Epithelial cell of proximal tubule (primary cell): ENCODE measurements at regions not wholly inside any gene's neighbourhood (a gene's known extent, or its start where the extent isn't known, plus 50 kb on each side); places are given as distances from the start of the nearest gene placed in this dataset.

ENCODE experiments used
- DNase-seq: peaks from one replicate; pipeline ENCODE4 v3.0.0-alpha.2; 2011; ENCODE audit warnings: low read depth
- H3K4me3 ChIP-seq: 2 replicates; pipeline ENCODE4 v1.5.1; 2011; ENCODE audit warnings: low read depth, mild to moderate bottlenecking, low read length
- TF ChIP-seq, protein P1 (sequence below): conservative IDR thresholded peaks from 2 replicates; pipeline ENCODE4 v1.5.1; 2012; ENCODE audit warnings: low read depth, mild to moderate bottlenecking, low read length

DNA sequence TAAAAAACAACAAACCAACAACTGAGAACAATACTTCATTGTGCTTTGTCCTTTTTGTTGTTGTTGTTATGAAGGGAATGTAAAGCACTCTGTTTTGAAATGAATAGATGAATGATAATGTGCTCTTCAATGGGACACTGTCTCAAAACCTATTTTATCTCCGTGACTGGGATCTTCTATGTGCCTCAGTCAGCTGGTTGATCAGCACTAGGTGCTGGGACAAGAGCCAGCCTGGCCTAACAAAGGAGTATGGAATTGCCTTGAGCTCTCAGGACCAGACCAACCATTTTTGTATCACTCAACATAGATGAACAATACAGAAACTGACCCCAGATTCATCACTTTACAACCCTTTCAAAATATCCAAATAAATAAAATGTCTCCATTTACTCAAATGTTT lies 440.2 kb downstream of the KCNJ2 start:
- TF ChIP-seq, protein P1, sequence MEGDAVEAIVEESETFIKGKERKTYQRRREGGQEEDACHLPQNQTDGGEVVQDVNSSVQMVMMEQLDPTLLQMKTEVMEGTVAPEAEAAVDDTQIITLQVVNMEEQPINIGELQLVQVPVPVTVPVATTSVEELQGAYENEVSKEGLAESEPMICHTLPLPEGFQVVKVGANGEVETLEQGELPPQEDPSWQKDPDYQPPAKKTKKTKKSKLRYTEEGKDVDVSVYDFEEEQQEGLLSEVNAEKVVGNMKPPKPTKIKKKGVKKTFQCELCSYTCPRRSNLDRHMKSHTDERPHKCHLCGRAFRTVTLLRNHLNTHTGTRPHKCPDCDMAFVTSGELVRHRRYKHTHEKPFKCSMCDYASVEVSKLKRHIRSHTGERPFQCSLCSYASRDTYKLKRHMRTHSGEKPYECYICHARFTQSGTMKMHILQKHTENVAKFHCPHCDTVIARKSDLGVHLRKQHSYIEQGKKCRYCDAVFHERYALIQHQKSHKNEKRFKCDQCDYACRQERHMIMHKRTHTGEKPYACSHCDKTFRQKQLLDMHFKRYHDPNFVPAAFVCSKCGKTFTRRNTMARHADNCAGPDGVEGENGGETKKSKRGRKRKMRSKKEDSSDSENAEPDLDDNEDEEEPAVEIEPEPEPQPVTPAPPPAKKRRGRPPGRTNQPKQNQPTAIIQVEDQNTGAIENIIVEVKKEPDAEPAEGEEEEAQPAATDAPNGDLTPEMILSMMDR: no peak

DNA sequence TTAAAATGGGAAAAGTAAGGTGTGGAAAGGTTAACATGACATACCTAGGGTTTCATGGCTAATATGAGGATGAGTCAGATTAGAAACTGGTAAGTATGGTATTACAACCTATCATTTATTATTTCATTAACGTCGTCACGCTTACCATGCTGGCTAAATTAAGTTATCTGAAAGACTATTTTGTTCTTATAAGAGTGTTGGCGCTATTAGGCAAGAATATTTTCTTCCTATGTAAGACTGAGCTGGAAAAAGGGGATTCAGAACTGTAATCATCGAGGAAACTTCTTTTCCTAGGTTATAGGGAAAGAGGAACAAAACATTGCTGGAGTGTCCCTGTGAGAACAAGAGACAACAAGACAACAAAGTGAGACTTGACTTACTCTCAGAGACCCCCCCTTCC lies 440.8 kb downstream of the KCNJ2 start:
- TF ChIP-seq, protein P1: no peak
- no peak overlapping the region for H3K4me3 ChIP-seq
- DNase-seq: no peak

More for the DNA sequence above, 440.2 kb downstream of the KCNJ2 start:
- H3K4me3 ChIP-seq: no peak overlapping the region
- DNase-seq: no peak

DNA sequence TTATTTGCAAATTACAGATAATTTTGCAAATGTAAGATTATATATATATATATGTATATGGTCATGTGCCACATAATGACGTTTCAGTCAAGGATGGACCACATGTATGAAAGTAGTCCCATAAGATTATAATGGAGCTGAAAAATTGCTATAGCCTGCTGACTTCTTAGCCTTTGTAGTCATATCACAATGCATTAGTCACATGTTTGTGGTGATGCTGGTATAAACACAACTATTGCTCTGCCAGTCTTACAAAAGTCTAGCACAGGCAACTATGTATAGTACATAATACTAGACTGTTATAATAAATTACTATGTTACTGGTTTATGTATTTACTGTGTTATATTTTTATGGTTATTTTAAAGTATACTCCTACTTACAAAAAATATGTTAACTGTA lies 444.3 kb downstream of the KCNJ2 start:
- TF ChIP-seq, protein P1: no peak
- no peak overlapping the region for H3K4me3 ChIP-seq
- DNase-seq: no peak

DNA sequence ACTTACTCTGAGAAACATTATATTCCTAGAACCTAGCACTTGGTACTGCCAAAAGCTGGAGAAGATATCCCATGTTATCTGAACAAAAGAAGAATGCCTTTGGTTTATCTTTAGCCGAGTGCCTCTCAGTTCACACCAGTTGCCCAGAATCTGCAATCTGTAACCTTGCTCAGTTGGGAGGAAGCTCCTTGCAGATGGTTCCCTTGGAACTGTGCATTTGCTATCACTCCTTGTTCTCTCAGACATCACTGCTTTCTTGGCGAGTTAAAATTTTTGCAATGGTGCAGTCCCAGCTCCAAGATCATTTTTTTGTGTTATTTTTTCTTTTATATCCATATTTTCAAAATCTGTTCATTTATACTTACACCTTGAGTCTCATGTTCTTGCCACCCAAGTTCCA lies 446.5 kb downstream of the KCNJ2 start:
- DNase-seq: no peak
- TF ChIP-seq, protein P1: no peak
- no peak overlapping the region for H3K4me3 ChIP-seq

DNA sequence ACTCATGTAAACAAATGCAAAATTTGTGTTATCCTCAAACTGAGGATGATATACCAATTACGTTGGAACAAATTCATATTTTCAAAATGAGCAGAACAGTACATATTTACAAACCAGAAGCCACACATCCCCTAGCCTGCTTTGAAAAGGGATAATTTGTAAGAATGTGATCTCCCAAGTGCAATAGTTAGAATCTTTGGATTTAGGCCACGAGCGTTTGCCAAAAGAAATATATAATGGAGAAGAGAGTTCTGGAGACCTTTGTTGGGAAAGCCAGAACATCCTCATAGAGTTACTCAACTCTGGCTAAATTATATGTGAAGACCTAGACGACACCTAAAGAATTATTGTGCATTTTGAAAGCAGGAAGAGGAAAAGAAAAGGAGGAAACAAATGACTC lies 449.3 kb downstream of the KCNJ2 start:
- no peak overlapping the region for H3K4me3 ChIP-seq
- TF ChIP-seq, protein P1: no peak
- DNase-seq: no peak

DNA sequence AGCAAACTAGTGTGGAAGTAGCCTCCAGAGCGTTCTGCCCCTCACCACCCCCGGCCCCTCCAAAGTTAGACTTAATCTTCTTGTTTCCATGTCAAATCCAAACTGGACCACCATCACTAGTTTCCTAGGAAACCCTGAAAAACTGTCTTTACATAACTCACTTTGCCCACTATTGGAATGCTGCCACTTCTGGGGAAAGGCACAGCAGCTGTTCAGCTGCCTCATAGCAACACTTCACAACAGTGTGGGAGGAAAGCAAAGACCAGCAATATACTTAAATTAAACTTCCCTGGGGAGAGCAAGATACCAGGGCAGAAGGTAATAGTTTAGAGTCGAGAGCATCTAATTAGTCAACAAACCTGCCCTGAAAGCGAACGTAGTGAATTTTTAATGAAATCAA lies 452.2 kb downstream of the KCNJ2 start:
- no peak overlapping the region for H3K4me3 ChIP-seq
- TF ChIP-seq, protein P1: no peak
- DNase-seq: no peak

DNA sequence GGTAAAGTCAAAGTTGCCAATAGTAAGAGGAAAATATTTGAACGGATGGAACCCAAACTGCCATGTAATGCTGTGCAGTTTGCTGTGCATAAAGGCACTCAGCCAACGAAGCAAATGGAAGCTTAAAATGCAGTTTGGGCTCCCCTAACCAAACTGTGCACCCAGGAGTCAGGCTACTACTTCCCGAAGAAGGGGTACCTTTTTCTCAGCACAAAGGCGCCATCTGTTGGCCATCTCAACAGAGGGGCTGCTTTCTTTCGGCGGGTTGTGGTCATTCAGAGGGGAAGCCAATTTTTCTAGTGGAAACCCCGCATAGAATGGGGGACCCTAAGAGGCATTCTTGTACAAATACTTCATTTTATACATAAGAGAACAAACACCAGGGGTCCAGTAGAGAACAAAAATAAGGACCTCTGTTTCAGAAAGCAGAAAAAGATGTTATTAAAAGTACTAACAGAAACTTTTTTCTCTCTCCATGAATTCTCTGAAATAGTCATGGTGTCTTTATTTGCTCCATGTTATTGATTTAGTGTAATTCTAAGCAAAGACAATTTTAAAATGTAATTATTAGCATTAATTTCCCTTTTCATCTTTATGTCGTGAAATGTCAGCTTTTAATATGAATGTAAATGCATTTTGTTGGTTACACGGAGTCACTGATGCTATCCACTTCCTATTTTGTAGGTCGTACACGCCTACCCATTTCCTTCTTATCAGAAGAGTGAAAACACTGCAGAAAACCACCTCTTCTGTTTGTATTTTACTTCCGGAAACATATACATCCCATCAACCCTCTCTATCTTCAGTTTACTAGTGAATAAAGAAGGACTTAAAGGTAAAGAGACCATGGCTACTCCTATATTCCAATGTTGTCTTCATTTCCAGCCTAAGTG lies 453.3 kb downstream of the KCNJ2 start:
- TF ChIP-seq, protein P1: peak; percentile 95
- H3K4me3 ChIP-seq: no peak overlapping the region
- no peak for DNase-seq
